GM10266 (cell line): ENCODE measurements at regions not wholly inside any gene's neighbourhood (a gene's known extent, or its start where the extent isn't known, plus 50 kb on each side); places are given as distances from the start of the nearest gene placed in this dataset.

Experiments
- DNase-seq: peaks from one replicate; pipeline ENCODE4 v3.0.0; 2012; ENCODE audit errors: extremely low spot score
- CTCF ChIP-seq: IDR thresholded peaks from 2 replicates; pipeline ENCODE4 v1.5.1; 2012; ENCODE audit warnings: mild to moderate bottlenecking, low read depth; ENCODE audit not compliant: control insufficient read depth, insufficient read depth; ENCODE audit errors: missing control alignments

GRCh38 chr7:156191090-156191489, 378.8 kb upstream of the SHH start:
- no peak for TF ChIP-seq CTCF
- DNase-seq = no peak

DNA sequence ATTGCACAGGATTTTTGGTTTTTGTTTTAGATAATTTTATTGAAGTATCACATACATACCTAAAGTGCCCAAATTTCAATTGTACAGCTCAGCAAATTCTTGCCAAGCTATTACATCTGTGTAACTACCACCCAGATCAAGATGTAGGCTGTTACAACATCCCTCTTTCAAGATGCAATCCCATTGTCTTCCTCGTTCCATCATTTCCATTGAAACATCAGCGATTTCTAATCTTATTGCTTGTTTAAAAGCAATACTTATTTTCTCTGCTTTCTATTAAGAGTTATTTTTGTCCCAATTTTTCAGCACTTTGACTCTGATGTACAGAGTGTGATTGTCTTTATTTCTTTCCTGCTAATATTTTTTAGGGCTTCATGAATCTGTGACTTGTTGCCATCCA, 372.8 kb upstream of the SHH start:
- no peak for DNase-seq
- TF ChIP-seq CTCF = no peak

- no peak for TF ChIP-seq CTCF
These were observed 371.9 kb upstream of the SHH start for GRCh38 chr7:156184164-156184563.

GRCh38 chr7:156180451-156181229, 368.4 kb upstream of the SHH start:
- DNase-seq = no peak
- no peak for TF ChIP-seq CTCF

More at GRCh38 chr7:156184164-156184563, 371.9 kb upstream of the SHH start:
- DNase-seq = no peak

DNA sequence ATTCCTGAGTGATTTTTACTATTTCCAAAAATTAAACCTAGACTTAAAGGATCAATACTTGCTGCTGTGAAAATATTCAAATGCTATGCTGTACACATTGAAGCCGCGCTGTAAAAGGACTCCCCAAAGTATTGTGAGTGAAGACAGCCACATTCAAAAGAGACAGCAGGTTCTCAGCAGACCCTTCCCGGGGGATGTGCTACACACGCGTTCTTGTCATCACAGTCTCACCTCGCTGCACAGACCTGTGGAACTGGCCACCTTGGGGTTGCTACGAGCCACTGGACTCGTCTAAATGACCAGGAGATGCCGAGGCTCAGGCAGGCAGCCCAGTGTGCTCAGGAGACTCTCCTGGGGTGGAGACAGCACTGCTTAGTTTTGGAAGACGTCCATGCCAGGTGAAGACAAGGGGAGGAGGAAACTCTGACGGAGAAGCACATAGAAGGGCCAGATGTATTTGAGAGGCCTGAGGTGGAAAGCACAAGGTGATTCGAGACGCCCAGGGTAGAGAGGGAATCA, 367.7 kb upstream of the SHH start:
- no peak for DNase-seq
- TF ChIP-seq CTCF = no peak

DNA sequence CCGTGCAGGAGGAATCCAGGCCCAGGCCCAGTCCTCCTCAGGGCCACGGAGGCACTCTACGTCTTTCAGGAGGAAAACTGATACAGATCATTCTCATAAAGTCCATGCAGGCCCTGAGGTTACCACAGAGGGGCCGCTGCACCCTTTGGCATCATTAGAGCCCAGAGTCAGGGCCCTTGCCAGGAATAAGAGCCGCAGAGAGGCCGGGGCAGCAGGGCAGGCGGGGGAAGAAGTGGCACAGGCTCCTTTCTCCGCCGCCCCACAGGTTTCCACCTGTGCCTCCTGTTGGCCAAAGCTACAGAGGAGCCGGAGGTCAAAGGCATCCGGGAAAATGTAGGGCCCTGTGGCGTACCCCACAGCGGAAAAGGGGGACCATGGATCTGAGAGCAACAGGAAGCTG, 366.6 kb upstream of the SHH start:
- no peak for TF ChIP-seq CTCF

DNA sequence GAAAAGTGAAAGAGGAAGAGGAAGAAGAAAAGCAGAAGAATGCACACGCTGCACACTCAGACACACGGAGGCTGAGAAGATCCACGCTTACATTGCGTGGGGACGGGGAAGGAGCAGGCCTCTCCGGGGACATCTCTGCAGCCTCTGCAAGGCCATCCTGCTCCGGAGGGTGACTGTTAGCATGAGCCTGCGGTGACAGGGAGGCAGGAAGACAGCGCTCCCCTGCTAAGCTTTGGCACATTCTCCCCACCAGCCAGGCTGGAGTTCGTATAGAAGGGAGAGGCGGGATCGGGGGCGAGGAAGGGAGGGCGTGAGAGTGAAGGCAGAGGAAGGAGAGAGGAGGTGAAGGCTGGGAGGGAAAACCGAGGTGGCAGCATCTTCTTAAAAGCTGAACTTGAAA, 366.0 kb upstream of the SHH start:
- no peak for TF ChIP-seq CTCF
- no peak for DNase-seq

More for the DNA sequence above, 366.6 kb upstream of the SHH start:
- no peak for DNase-seq
